ENCODE measurements at regions not wholly inside any gene's neighbourhood (a gene's known extent, or its start where the extent isn't known, plus 50 kb on each side); places are given as distances from the start of the nearest gene placed in this dataset.
"Not testable (repeated sequence)": the region's sequence is repeated elsewhere in the genome, so short reads cannot be mapped to it uniquely, and the experiment has no call there.

GRCh38 chr9:88875400-88876120 lies 115.7 kb upstream of the S1PR3 start:
- Histone ChIP-seq H3K4me1 (ENCODE audit: control insufficient read depth, insufficient read depth, low read length) (peaks cover 4% of the 10 kb centered on the region), H3K36me3 (ENCODE audit: control insufficient read depth, insufficient read depth, low read length) (no peaks in the 10 kb centered on the region), H3K27ac (ENCODE audit: insufficient read depth, low read depth, low read length, poor library complexity, severe bottlenecking) (no peak overlapping the region), H3K9me3 (ENCODE audit: control insufficient read depth, low read length) (no peaks in the 10 kb centered on the region), H3K27me3 (ENCODE audit: control insufficient read depth, insufficient read depth, low read length, poor library complexity, severe bottlenecking) (no peaks in the 10 kb centered on the region), H3K4me3 (ENCODE audit: insufficient read depth, low read depth, low read length) (no peak overlapping the region)
- 80 to 84% methylated on average over 2 to 3 of the region's 3 CpGs for WGBS, 2 experiments

GRCh38 chr9:88880199-88880598 lies 111.1 kb upstream of the S1PR3 start:
- H3K36me3 ChIP-seq (ENCODE audit: control insufficient read depth, insufficient read depth, low read length), result no peaks in the 10 kb centered on the region
- H3K9me3 ChIP-seq (ENCODE audit: control insufficient read depth, low read length), result no peaks in the 10 kb centered on the region
- no peak overlapping the region for H3K27ac ChIP-seq (ENCODE audit: insufficient read depth, low read depth, low read length, poor library complexity, severe bottlenecking)
- 88% methylated on average over 8 of the region's 8 CpGs for WGBS, 2 experiments
- no peaks in the 10 kb centered on the region for H3K4me1 ChIP-seq (ENCODE audit: control insufficient read depth, insufficient read depth, low read length)
- H3K4me3 ChIP-seq (ENCODE audit: insufficient read depth, low read depth, low read length), result no peak overlapping the region
- no peaks in the 10 kb centered on the region for H3K27me3 ChIP-seq (ENCODE audit: control insufficient read depth, insufficient read depth, low read length, poor library complexity, severe bottlenecking)

GRCh38 chr9:88884291-88884690 lies 107.0 kb upstream of the S1PR3 start:
- not testable (repeated sequence) for H3K27ac ChIP-seq (ENCODE audit: insufficient read depth, low read depth, low read length, poor library complexity, severe bottlenecking); H3K9me3 ChIP-seq (ENCODE audit: control insufficient read depth, low read length); H3K4me1 ChIP-seq (ENCODE audit: control insufficient read depth, insufficient read depth, low read length); H3K4me3 ChIP-seq (ENCODE audit: insufficient read depth, low read depth, low read length); H3K36me3 ChIP-seq (ENCODE audit: control insufficient read depth, insufficient read depth, low read length); H3K27me3 ChIP-seq (ENCODE audit: control insufficient read depth, insufficient read depth, low read length, poor library complexity, severe bottlenecking)
- WGBS, 2 experiments, result 80 to 100% methylated on average over 1 of the region's 1 CpG

- H3K36me3 ChIP-seq (ENCODE audit: control insufficient read depth, insufficient read depth, low read length); H3K4me3 ChIP-seq (ENCODE audit: insufficient read depth, low read depth, low read length); H3K27ac ChIP-seq (ENCODE audit: insufficient read depth, low read depth, low read length, poor library complexity, severe bottlenecking); H3K27me3 ChIP-seq (ENCODE audit: control insufficient read depth, insufficient read depth, low read length, poor library complexity, severe bottlenecking); H3K9me3 ChIP-seq (ENCODE audit: control insufficient read depth, low read length); H3K4me1 ChIP-seq (ENCODE audit: control insufficient read depth, insufficient read depth, low read length): not testable (repeated sequence)
- WGBS, 2 experiments, result 71 to 83% methylated on average over 2 of the region's 2 CpGs
Measured at GRCh38 chr9:88886762-88887161, 104.5 kb upstream of the S1PR3 start.

- Histone ChIP-seq H3K9me3 (ENCODE audit: control insufficient read depth, low read length) (no peaks in the 10 kb centered on the region), H3K4me3 (ENCODE audit: insufficient read depth, low read depth, low read length) (no peak overlapping the region), H3K36me3 (ENCODE audit: control insufficient read depth, insufficient read depth, low read length) (no peaks in the 10 kb centered on the region), H3K27ac (ENCODE audit: insufficient read depth, low read depth, low read length, poor library complexity, severe bottlenecking) (no peak overlapping the region), H3K4me1 (ENCODE audit: control insufficient read depth, insufficient read depth, low read length) (peaks cover 6% of the 10 kb centered on the region), H3K27me3 (ENCODE audit: control insufficient read depth, insufficient read depth, low read length, poor library complexity, severe bottlenecking) (no peaks in the 10 kb centered on the region)
- WGBS, 2 experiments, result 79 to 90% methylated on average over 4 of the region's 4 CpGs
Measured at GRCh38 chr9:88889386-88889785, 101.9 kb upstream of the S1PR3 start.

- no peak overlapping the region for H3K4me3 ChIP-seq (ENCODE audit: insufficient read depth, low read depth, low read length)
- no peaks in the 10 kb centered on the region for H3K27me3 ChIP-seq (ENCODE audit: control insufficient read depth, insufficient read depth, low read length, poor library complexity, severe bottlenecking)
- no peak overlapping the region for H3K27ac ChIP-seq (ENCODE audit: insufficient read depth, low read depth, low read length, poor library complexity, severe bottlenecking)
- WGBS, 2 experiments, result 93 to 95% methylated on average over 4 of the region's 4 CpGs
- peaks cover 6% of the 10 kb centered on the region for H3K4me1 ChIP-seq (ENCODE audit: control insufficient read depth, insufficient read depth, low read length)
- H3K9me3 ChIP-seq (ENCODE audit: control insufficient read depth, low read length), result no peaks in the 10 kb centered on the region
- no peaks in the 10 kb centered on the region for H3K36me3 ChIP-seq (ENCODE audit: control insufficient read depth, insufficient read depth, low read length)
Measured at GRCh38 chr9:88890546-88890945, 100.7 kb upstream of the S1PR3 start.

- Histone ChIP-seq H3K4me3 (ENCODE audit: insufficient read depth, low read depth, low read length) (no peak overlapping the region), H3K27me3 (ENCODE audit: control insufficient read depth, insufficient read depth, low read length, poor library complexity, severe bottlenecking) (no peaks in the 10 kb centered on the region), H3K4me1 (ENCODE audit: control insufficient read depth, insufficient read depth, low read length) (peaks cover 6% of the 10 kb centered on the region), H3K36me3 (ENCODE audit: control insufficient read depth, insufficient read depth, low read length) (no peaks in the 10 kb centered on the region), H3K9me3 (ENCODE audit: control insufficient read depth, low read length) (no peaks in the 10 kb centered on the region), H3K27ac (ENCODE audit: insufficient read depth, low read depth, low read length, poor library complexity, severe bottlenecking) (no peak overlapping the region)
- 97% methylated on average over 1 to 2 of the region's 2 CpGs for WGBS, 2 experiments
Measured at GRCh38 chr9:88891040-88891439, 100.2 kb upstream of the S1PR3 start.

GRCh38 chr9:88892724-88893123 lies 98.5 kb upstream of the S1PR3 start:
- Histone ChIP-seq H3K9me3 (ENCODE audit: control insufficient read depth, low read length) (no peaks in the 10 kb centered on the region), H3K4me1 (ENCODE audit: control insufficient read depth, insufficient read depth, low read length) (peaks cover 6% of the 10 kb centered on the region), H3K27me3 (ENCODE audit: control insufficient read depth, insufficient read depth, low read length, poor library complexity, severe bottlenecking) (no peaks in the 10 kb centered on the region), H3K4me3 (ENCODE audit: insufficient read depth, low read depth, low read length) (no peak overlapping the region), H3K27ac (ENCODE audit: insufficient read depth, low read depth, low read length, poor library complexity, severe bottlenecking) (no peak overlapping the region), H3K36me3 (ENCODE audit: control insufficient read depth, insufficient read depth, low read length) (no peaks in the 10 kb centered on the region)
- 92 to 93% methylated on average over 3 to 4 of the region's 4 CpGs for WGBS, 2 experiments

- H3K4me1 ChIP-seq (ENCODE audit: control insufficient read depth, insufficient read depth, low read length), result no peaks in the 10 kb centered on the region
- no peak overlapping the region for H3K4me3 ChIP-seq (ENCODE audit: insufficient read depth, low read depth, low read length)
- H3K27me3 ChIP-seq (ENCODE audit: control insufficient read depth, insufficient read depth, low read length, poor library complexity, severe bottlenecking), result no peaks in the 10 kb centered on the region
- H3K9me3 ChIP-seq (ENCODE audit: control insufficient read depth, low read length), result no peaks in the 10 kb centered on the region
- no peaks in the 10 kb centered on the region for H3K36me3 ChIP-seq (ENCODE audit: control insufficient read depth, insufficient read depth, low read length)
- H3K27ac ChIP-seq (ENCODE audit: insufficient read depth, low read depth, low read length, poor library complexity, severe bottlenecking), result no peak overlapping the region
Measured at GRCh38 chr9:88897081-88897480, 94.2 kb upstream of the S1PR3 start.

- WGBS, 2 experiments, result 86 to 90% methylated on average over 4 of the region's 5 CpGs
- H3K36me3 ChIP-seq (ENCODE audit: control insufficient read depth, insufficient read depth, low read length), result no peaks in the 10 kb centered on the region
- no peak overlapping the region for H3K4me3 ChIP-seq (ENCODE audit: insufficient read depth, low read depth, low read length)
- H3K4me1 ChIP-seq (ENCODE audit: control insufficient read depth, insufficient read depth, low read length), result no peaks in the 10 kb centered on the region
- no peak overlapping the region for H3K27ac ChIP-seq (ENCODE audit: insufficient read depth, low read depth, low read length, poor library complexity, severe bottlenecking)
- no peaks in the 10 kb centered on the region for H3K9me3 ChIP-seq (ENCODE audit: control insufficient read depth, low read length)
- H3K27me3 ChIP-seq (ENCODE audit: control insufficient read depth, insufficient read depth, low read length, poor library complexity, severe bottlenecking), result no peaks in the 10 kb centered on the region
Measured at GRCh38 chr9:88898039-88898720, 93.1 kb upstream of the S1PR3 start.
